ENCODE measurements at regions not wholly inside any gene's neighbourhood (a gene's known extent, or its start where the extent isn't known, plus 50 kb on each side); places are given as distances from the start of the nearest gene placed in this dataset.
A peak's percentile ranks its signal among the peaks of the same experiment; 100 is the strongest.

GRCh38 chr16:85424260-85425073, 188.7 kb upstream of the GSE1 start:
- no peak for DNase-seq (ENCODE audit: low spot score)

- no peak for DNase-seq (ENCODE audit: low spot score)
Observed at GRCh38 chr16:85425074-85425662, 188.0 kb upstream of the GSE1 start.

GRCh38 chr16:85426806-85427205, 186.3 kb upstream of the GSE1 start:
- DNase-seq (ENCODE audit: low spot score), result no peak

- peak; percentile 90 for DNase-seq (ENCODE audit: low spot score)
Observed at GRCh38 chr16:85428168-85428898, 184.8 kb upstream of the GSE1 start.

GRCh38 chr16:85428899-85429775, 184.0 kb upstream of the GSE1 start:
- no peak for DNase-seq (ENCODE audit: low spot score)

- no peak for DNase-seq (ENCODE audit: low spot score)
Observed at GRCh38 chr16:85429776-85430522, 183.2 kb upstream of the GSE1 start.

GRCh38 chr16:85430523-85431421, 182.3 kb upstream of the GSE1 start:
- no peak for DNase-seq (ENCODE audit: low spot score)

GRCh38 chr16:85431431-85432124, 181.5 kb upstream of the GSE1 start:
- DNase-seq (ENCODE audit: low spot score), result no peak

GRCh38 chr16:85432606-85433005, 180.5 kb upstream of the GSE1 start:
- no peak for DNase-seq (ENCODE audit: low spot score)

GRCh38 chr16:85433477-85433876, 179.6 kb upstream of the GSE1 start:
- no peak for DNase-seq (ENCODE audit: low spot score)

- DNase-seq (ENCODE audit: low spot score), result peak; percentile 37
Observed at GRCh38 chr16:85435286-85435685, 177.8 kb upstream of the GSE1 start.

GRCh38 chr16:85435700-85436099, 177.4 kb upstream of the GSE1 start:
- no peak for DNase-seq (ENCODE audit: low spot score)

GRCh38 chr16:85436207-85436606, 176.9 kb upstream of the GSE1 start:
- no peak for DNase-seq (ENCODE audit: low spot score)

- no peak for DNase-seq (ENCODE audit: low spot score)
Observed at GRCh38 chr16:85436636-85437165, 176.4 kb upstream of the GSE1 start.

- no peak for DNase-seq (ENCODE audit: low spot score)
Observed at GRCh38 chr16:85437166-85438052, 175.7 kb upstream of the GSE1 start.

GRCh38 chr16:85438981-85439685, 174.0 kb upstream of the GSE1 start:
- DNase-seq (ENCODE audit: low spot score), result no peak

GRCh38 chr16:85440744-85441143, 172.4 kb upstream of the GSE1 start:
- no peak for DNase-seq (ENCODE audit: low spot score)
